ENCODE measurements at regions not wholly inside any gene's neighbourhood (a gene's known extent, or its start where the extent isn't known, plus 50 kb on each side); places are given as distances from the start of the nearest gene placed in this dataset.

DNA sequence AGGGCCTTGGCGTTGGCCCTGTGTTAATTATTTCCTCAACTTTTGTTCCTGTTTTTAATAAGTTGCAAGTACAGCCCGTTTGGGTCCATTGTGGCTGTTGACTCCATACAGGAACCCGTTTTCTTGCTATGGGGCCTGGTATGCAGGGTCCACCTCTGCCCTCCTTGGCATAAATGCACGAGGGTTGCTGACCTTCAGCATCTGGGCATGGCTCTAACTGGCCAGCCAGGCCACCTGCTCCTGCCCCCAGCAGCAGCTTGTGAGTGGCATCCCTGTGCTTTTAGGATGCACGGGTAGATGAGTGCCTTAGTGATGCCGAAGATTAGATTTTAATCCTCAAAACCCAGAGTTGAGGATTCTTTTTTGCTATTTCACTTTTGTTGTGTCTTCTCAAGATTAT lies 123.2 kb downstream of the GLRX3 start:
- TF ChIP-seq, protein P1, sequence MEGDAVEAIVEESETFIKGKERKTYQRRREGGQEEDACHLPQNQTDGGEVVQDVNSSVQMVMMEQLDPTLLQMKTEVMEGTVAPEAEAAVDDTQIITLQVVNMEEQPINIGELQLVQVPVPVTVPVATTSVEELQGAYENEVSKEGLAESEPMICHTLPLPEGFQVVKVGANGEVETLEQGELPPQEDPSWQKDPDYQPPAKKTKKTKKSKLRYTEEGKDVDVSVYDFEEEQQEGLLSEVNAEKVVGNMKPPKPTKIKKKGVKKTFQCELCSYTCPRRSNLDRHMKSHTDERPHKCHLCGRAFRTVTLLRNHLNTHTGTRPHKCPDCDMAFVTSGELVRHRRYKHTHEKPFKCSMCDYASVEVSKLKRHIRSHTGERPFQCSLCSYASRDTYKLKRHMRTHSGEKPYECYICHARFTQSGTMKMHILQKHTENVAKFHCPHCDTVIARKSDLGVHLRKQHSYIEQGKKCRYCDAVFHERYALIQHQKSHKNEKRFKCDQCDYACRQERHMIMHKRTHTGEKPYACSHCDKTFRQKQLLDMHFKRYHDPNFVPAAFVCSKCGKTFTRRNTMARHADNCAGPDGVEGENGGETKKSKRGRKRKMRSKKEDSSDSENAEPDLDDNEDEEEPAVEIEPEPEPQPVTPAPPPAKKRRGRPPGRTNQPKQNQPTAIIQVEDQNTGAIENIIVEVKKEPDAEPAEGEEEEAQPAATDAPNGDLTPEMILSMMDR (IDR thresholded peaks at IDR 0.05), result no peak
- no peaks in the 10 kb centered on the region for H3K27me3 ChIP-seq
- no peaks in the 10 kb centered on the region for H3K9me3 ChIP-seq
- H3K4me1 ChIP-seq, result no peaks in the 10 kb centered on the region
- H3K4me3 ChIP-seq, result no peak overlapping the region
- DNase-seq, result no peak
- no peak overlapping the region for H3K9ac ChIP-seq (ENCODE audit: low read depth in 2 of 2, low read length in 2 of 2)
- H3K36me3 ChIP-seq, result no peaks in the 10 kb centered on the region
- intact Hi-C loops (cut with DNase I), result no loop called here
- H3K27ac ChIP-seq, result no peak overlapping the region

DNA sequence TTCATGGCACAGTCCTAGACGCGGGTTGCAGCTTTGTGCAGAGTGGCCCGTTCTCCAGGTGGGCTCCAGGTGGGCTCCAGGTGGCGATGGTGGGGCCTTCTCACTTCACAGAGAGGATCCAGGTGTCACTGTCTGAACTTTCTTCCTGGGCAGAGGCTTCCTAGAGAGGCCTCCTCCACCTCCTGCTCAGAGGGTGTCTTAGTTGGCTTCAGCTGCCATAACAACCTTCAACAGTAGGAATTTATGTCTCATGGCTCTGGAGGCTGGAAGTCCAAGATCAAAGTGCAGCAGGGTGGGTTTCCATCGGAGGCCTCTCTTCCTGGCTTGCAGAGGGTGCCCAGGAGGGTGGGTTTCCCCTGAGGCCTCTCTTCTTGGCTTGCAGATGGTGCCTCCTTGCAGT lies 125.1 kb downstream of the GLRX3 start:
- intact Hi-C loops (cut with DNase I), result no loop called here
- Histone ChIP-seq H3K4me3 (no peak overlapping the region), H3K9ac (ENCODE audit: low read depth in 2 of 2, low read length in 2 of 2) (no peak overlapping the region), H3K9me3 (no peaks in the 10 kb centered on the region), H3K4me1 (no peaks in the 10 kb centered on the region), H3K36me3 (no peaks in the 10 kb centered on the region), H3K27me3 (no peaks in the 10 kb centered on the region), H3K27ac (no peak overlapping the region)
- TF ChIP-seq, protein P1 (IDR thresholded peaks at IDR 0.05), result no peak
- DNase-seq, result no peak

DNA sequence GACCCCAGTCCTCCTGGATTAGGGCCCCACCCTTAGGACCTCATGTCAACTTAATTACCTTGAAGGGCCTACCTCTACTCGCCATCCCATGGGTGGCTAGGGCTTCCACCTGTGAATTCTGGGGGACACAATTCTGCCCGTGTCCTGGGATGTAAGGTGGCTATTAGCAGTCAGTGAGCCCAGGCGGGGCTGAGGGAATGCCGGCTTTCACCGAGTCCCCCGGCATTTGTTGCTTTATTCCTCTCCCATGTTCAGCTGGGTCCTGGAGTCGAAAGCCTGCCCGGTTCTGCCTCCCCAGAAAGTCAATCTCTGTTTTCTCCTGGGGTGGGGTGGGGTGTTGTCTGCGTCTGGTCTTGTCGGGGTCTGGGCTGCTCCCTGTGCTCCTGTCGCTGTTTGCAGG lies 125.6 kb downstream of the GLRX3 start:
- no peaks in the 10 kb centered on the region for H3K27me3 ChIP-seq
- no peaks in the 10 kb centered on the region for H3K9me3 ChIP-seq
- H3K36me3 ChIP-seq, result no peaks in the 10 kb centered on the region
- no peak overlapping the region for H3K9ac ChIP-seq (ENCODE audit: low read depth in 2 of 2, low read length in 2 of 2)
- H3K4me1 ChIP-seq, result no peaks in the 10 kb centered on the region
- no peak overlapping the region for H3K27ac ChIP-seq
- no peak overlapping the region for H3K4me3 ChIP-seq
- no peak for DNase-seq
- TF ChIP-seq, protein P1 (IDR thresholded peaks at IDR 0.05), result no peak
- intact Hi-C loops (cut with DNase I), result no loop called here

DNA sequence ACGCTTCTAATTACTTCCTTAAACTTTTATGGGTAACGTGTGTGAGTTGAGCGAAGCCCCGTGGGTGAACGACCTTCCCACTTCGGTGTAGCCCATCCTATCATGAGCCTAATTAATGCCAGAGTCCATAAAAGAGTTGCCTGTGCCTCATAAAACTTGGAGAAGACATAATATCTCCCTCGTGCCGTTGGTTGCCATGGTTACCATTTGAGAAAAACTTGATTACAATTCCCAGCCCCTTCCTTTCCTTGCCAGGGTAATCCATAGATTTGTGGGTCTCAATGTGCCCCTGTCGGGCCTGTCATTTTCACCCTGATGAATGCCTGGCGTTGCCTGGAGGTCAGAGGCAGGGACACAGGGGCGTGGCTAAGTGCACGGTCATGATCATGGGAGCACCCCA lies 127.1 kb downstream of the GLRX3 start:
- H3K9me3 ChIP-seq, result no peaks in the 10 kb centered on the region
- no peaks in the 10 kb centered on the region for H3K4me1 ChIP-seq
- no peak overlapping the region for H3K9ac ChIP-seq (ENCODE audit: low read depth in 2 of 2, low read length in 2 of 2)
- no peak for DNase-seq
- TF ChIP-seq, protein P1 (IDR thresholded peaks at IDR 0.05), result no peak
- no peak overlapping the region for H3K4me3 ChIP-seq
- no peak overlapping the region for H3K27ac ChIP-seq
- H3K27me3 ChIP-seq, result no peaks in the 10 kb centered on the region
- intact Hi-C loops (cut with DNase I), result no loop called here
- H3K36me3 ChIP-seq, result no peaks in the 10 kb centered on the region

DNA sequence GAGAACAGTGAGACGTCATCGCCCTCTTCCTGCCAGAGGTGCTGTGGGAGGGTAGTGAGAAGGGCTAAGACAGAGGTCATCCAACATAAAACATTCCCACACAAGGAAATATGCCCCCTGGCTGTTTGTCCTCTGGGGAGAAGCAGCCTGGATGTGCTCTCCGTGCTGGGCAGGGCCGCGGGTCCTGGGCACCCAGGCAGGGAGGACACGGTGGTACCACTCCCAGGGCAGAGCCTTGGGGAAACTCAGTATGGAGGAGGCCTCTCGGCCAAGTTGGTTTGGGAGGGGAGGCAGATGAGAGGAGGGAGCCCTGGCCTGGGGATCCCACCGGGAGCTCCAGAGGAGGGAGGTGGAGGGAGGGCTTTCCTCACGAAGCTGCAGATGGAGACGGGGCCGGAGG lies 129.4 kb downstream of the GLRX3 start:
- no peaks in the 10 kb centered on the region for H3K9me3 ChIP-seq
- TF ChIP-seq, protein P1 (IDR thresholded peaks at IDR 0.05), result no peak
- no peak overlapping the region for H3K27ac ChIP-seq
- H3K27me3 ChIP-seq, result no peaks in the 10 kb centered on the region
- no peak overlapping the region for H3K9ac ChIP-seq (ENCODE audit: low read depth in 2 of 2, low read length in 2 of 2)
- DNase-seq, result no peak
- H3K4me1 ChIP-seq, result no peaks in the 10 kb centered on the region
- intact Hi-C loops (cut with DNase I), result no loop called here
- H3K36me3 ChIP-seq, result no peaks in the 10 kb centered on the region
- no peak overlapping the region for H3K4me3 ChIP-seq
